GM18502 (cell line): ENCODE measurements at regions not wholly inside any gene's neighbourhood (a gene's known extent, or its start where the extent isn't known, plus 50 kb on each side); places are given as distances from the start of the nearest gene placed in this dataset.
"Not testable (repeated sequence)": the region's sequence is repeated elsewhere in the genome, so short reads cannot be mapped to it uniquely, and the experiment has no call there.

Experiments
- ATAC-seq: cut with Tn5 transposase; IDR thresholded peaks from one replicate; pipeline ENCODE4 v1.9.1; 2021; ENCODE audit warnings: mild to moderate bottlenecking; ENCODE audit not compliant: unreplicated experiment, poor library complexity

- ATAC-seq: no peak
These were observed 323.0 kb downstream of the CBLN1 start for GRCh38 chr16:48958681-48959080.

- no peak for ATAC-seq
These were observed 325.0 kb downstream of the CBLN1 start for GRCh38 chr16:48956620-48957019.

- no peak for ATAC-seq
These were observed 325.8 kb downstream of the CBLN1 start for GRCh38 chr16:48955837-48956236.

GRCh38 chr16:48951621-48952125 lies 330.0 kb downstream of the CBLN1 start:
- ATAC-seq: not testable (repeated sequence)

GRCh38 chr16:48950184-48950583 lies 331.5 kb downstream of the CBLN1 start:
- no peak for ATAC-seq

GRCh38 chr16:48949636-48950035 lies 332.0 kb downstream of the CBLN1 start:
- ATAC-seq: no peak

GRCh38 chr16:48948911-48949310 lies 332.7 kb downstream of the CBLN1 start:
- ATAC-seq: no peak

GRCh38 chr16:48947371-48947713 lies 334.3 kb downstream of the CBLN1 start:
- ATAC-seq: no peak

GRCh38 chr16:48946686-48947370 lies 334.8 kb downstream of the CBLN1 start:
- no peak for ATAC-seq

GRCh38 chr16:48942996-48943395 lies 333.0 kb upstream of the N4BP1 start:
- ATAC-seq: no peak

- no peak for ATAC-seq
These were observed 326.8 kb upstream of the N4BP1 start for GRCh38 chr16:48936811-48937210.

- ATAC-seq: no peak
These were observed 322.4 kb upstream of the N4BP1 start for GRCh38 chr16:48932216-48932855.

GRCh38 chr16:48930951-48931553 lies 321.1 kb upstream of the N4BP1 start:
- no peak for ATAC-seq

GRCh38 chr16:48919791-48920190 lies 309.8 kb upstream of the N4BP1 start:
- ATAC-seq: no peak

- ATAC-seq: no peak
These were observed 308.7 kb upstream of the N4BP1 start for GRCh38 chr16:48918520-48919258.

- no peak for ATAC-seq
These were observed 306.6 kb upstream of the N4BP1 start for GRCh38 chr16:48916566-48916965.

- ATAC-seq: no peak
These were observed 304.1 kb upstream of the N4BP1 start for GRCh38 chr16:48914070-48914469.

GRCh38 chr16:48913384-48913783 lies 303.4 kb upstream of the N4BP1 start:
- no peak for ATAC-seq

- ATAC-seq: no peak
These were observed 302.4 kb upstream of the N4BP1 start for GRCh38 chr16:48912360-48912759.

- ATAC-seq: no peak
These were observed 301.7 kb upstream of the N4BP1 start for GRCh38 chr16:48911700-48912099.

- ATAC-seq: no peak
These were observed 300.2 kb upstream of the N4BP1 start for GRCh38 chr16:48910214-48910613.
